WTC11 (cell line): ENCODE measurements at regions not wholly inside any gene's neighbourhood (a gene's known extent, or its start where the extent isn't known, plus 50 kb on each side); places are given as distances from the start of the nearest gene placed in this dataset.

Source experiments
- ATAC-seq: fragments of 200-7000 bp; cut with Tn5 transposase; 2 replicates; pipeline ENCODE4 v1.10.0; 2021; ENCODE audit warnings: mild to moderate bottlenecking, moderate library complexity
- CTCF ChIA-PET: fragments of 300-600 bp; sonication (Branson Sonifier 250); formaldehyde crosslinking; loops from one replicate; lab custom pipeline; 2021; ENCODE audit warnings: antibody characterized with exemption; lab: Charles Lee
- POLR2A ChIA-PET: fragments of 350-600 bp; sonication (Branson Sonifier 250); formaldehyde crosslinking; loops from one replicate; lab custom pipeline; 2021; ENCODE audit warnings: antibody characterized with exemption; lab: Charles Lee
- DNase-seq: peaks from one replicate; pipeline ENCODE4 v3.0.0; 2021; ENCODE audit warnings: low spot score
- H3K27ac Mint-ChIP-seq: 2 replicates; pipeline ENCODE4 v1.8.0; 2021; ENCODE audit warnings: mixed read lengths
- H3K27me3 Mint-ChIP-seq: 2 replicates; pipeline ENCODE4 v1.8.0; 2021; ENCODE audit warnings: low read depth, mild to moderate bottlenecking, moderate library complexity, mixed read lengths
- H3K36me3 Mint-ChIP-seq: 2 replicates; pipeline ENCODE4 v1.8.0; 2021; ENCODE audit warnings: mixed read lengths
- H3K4me1 Mint-ChIP-seq: 2 replicates; pipeline ENCODE4 v1.8.0; 2022; ENCODE audit warnings: mixed read lengths
- H3K4me3 Mint-ChIP-seq: 2 replicates; pipeline ENCODE4 v1.8.0; 2021; ENCODE audit warnings: mild to moderate bottlenecking, moderate library complexity, mixed read lengths
- H3K9me3 Mint-ChIP-seq: 2 replicates; pipeline ENCODE4 v1.8.0; 2021; ENCODE audit warnings: mixed read lengths
- ESRRA ChIP-seq: sonication (generic); formaldehyde crosslinking; IDR thresholded peaks from 2 replicates; pipeline ENCODE4 v1.8.1; 2022; ENCODE audit warnings: mild to moderate bottlenecking, missing genetic modification reagents, borderline replicate concordance
- ETV6 ChIP-seq: sonication (generic); formaldehyde crosslinking; IDR thresholded peaks from 2 replicates; pipeline ENCODE4 v1.8.1; 2022; ENCODE audit warnings: mild to moderate bottlenecking, missing genetic modification reagents
- FOXP1 ChIP-seq: sonication (generic); formaldehyde crosslinking; IDR thresholded peaks from 2 replicates; pipeline ENCODE4 v1.8.0; 2022; ENCODE audit warnings: missing genetic modification reagents, mild to moderate bottlenecking, moderate library complexity, borderline replicate concordance
- HMGA2 ChIP-seq: fragments of 250-450 bp; sonication (Bioruptor Pico); IDR thresholded peaks from 2 replicates; pipeline ENCODE4 v1.4.0; 2021; ENCODE audit warnings: mild to moderate bottlenecking, moderate library complexity
- KAT7 ChIP-seq: sonication (generic); formaldehyde crosslinking; IDR thresholded peaks from 2 replicates; pipeline ENCODE4 v1.8.1; 2023; ENCODE audit warnings: missing genetic modification reagents, mild to moderate bottlenecking, borderline replicate concordance
- MXD4 ChIP-seq: fragments of 250-450 bp; sonication (Bioruptor Pico); IDR thresholded peaks from 2 replicates; pipeline ENCODE4 v1.8.0; 2021; ENCODE audit warnings: mild to moderate bottlenecking, moderate library complexity, borderline replicate concordance
- NFATC4 ChIP-seq: fragments of 250-450 bp; sonication (Bioruptor Pico); IDR thresholded peaks from 2 replicates; pipeline ENCODE4 v1.9.0; 2021; ENCODE audit warnings: mild to moderate bottlenecking
- TP53 ChIP-seq: sonication (generic); formaldehyde crosslinking; IDR thresholded peaks from 2 replicates; pipeline ENCODE4 v1.8.1; 2023; ENCODE audit warnings: mild to moderate bottlenecking, missing genetic modification reagents
- ZNF121 ChIP-seq: sonication (generic); formaldehyde crosslinking; IDR thresholded peaks from 2 replicates; pipeline ENCODE4 v1.8.0; 2023; ENCODE audit warnings: missing genetic modification reagents
- TF ChIP-seq, protein P1 (sequence below): fragments of 200-600 bp; IDR thresholded peaks from 2 replicates; pipeline ENCODE4 v1.8.0; 2022; ENCODE audit warnings: antibody characterized with exemption
- TF ChIP-seq, protein P2 (sequence below): sonication (generic); formaldehyde crosslinking; IDR thresholded peaks from 2 replicates; pipeline ENCODE4 v1.8.1; 2023; ENCODE audit warnings: mild to moderate bottlenecking, missing genetic modification reagents
- TF ChIP-seq, protein P3 (sequence below): sonication (generic); formaldehyde crosslinking; conservative IDR thresholded peaks from 2 replicates; pipeline ENCODE4 v1.8.1; 2022; ENCODE audit warnings: mild to moderate bottlenecking, missing genetic modification reagents
- TF ChIP-seq, protein P4 (sequence below): fragments of 250-450 bp; sonication (Bioruptor Pico); IDR thresholded peaks from 2 replicates; pipeline ENCODE4 v1.9.0; 2021; ENCODE audit warnings: mild to moderate bottlenecking
- TF ChIP-seq, protein P5 (sequence below): sonication (generic); formaldehyde crosslinking; IDR thresholded peaks from 2 replicates; pipeline ENCODE4 v1.8.0; 2023; ENCODE audit warnings: mild to moderate bottlenecking, missing genetic modification reagents
- TF ChIP-seq, protein P6 (sequence below): sonication (generic); formaldehyde crosslinking; IDR thresholded peaks from 2 replicates; pipeline ENCODE4 v1.8.1; 2023; ENCODE audit warnings: mild to moderate bottlenecking, missing genetic modification reagents

DNA sequence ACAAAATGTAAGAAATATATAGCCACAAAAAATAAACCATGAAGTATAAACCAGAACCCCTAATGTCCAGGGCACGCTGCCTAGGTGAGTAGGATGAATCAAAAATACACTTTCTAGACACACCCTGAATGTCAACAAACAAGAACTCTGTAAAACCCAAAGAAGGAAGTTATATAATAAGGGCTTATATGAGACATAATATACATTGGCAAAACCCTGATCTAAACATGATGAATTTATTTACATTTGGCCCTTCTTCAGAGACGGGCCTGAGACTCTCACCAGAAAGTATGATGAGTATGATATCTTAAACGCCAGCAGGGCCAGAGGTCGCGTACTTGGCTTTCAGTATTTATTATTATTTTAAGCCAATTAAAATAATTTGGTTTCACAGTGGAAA is 125.1 kb upstream of the FST start:
- H3K4me3 Mint-ChIP-seq, result no peak overlapping the region
- H3K9me3 Mint-ChIP-seq, result peaks cover 26% of the 10 kb centered on the region
- ATAC-seq, result no peak
- ChIA-PET POLR2A (no interaction called here), CTCF (no interaction called here)
- DNase-seq, result no peak
- H3K4me1 Mint-ChIP-seq, result peaks cover 17% of the 10 kb centered on the region
- H3K36me3 Mint-ChIP-seq, result no peaks in the 10 kb centered on the region
- no peaks in the 10 kb centered on the region; the same call in 1 of the 2 replicates for H3K27me3 Mint-ChIP-seq
- no peak overlapping the region for H3K27ac Mint-ChIP-seq
- TF ChIP-seq FOXP1, result no peak

DNA sequence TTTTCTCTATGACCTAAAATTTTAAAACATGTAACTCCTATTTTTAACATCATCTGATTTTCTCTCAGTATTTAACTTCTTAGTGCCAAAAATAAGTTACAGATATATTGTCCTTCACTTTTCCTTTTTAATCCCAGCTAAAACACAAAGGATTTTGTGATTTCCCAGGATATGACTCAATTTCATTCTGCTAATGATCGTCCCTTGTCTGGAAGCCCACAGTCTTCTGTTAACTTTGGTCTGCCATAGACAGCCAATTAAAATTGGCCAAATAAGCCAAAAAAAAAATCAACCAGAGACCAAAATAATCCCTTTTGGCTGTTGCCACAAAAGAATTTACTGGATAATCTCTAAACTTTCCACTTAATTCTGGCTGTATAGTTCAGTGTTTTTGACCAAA is 124.5 kb upstream of the FST start:
- ChIA-PET CTCF (no interaction called here), POLR2A (no interaction called here)

More for the DNA sequence above, 124.5 kb upstream of the FST start:
- Mint-ChIP-seq H3K27ac (no peak overlapping the region), H3K4me3 (no peak overlapping the region), H3K36me3 (no peaks in the 10 kb centered on the region), H3K4me1 (peaks cover 11% of the 10 kb centered on the region), H3K9me3 (peaks cover 26% of the 10 kb centered on the region), H3K27me3 (no peaks in the 10 kb centered on the region; the same call in 1 of the 2 replicates)
- ATAC-seq, result no peak
- no peak for DNase-seq
- TF ChIP-seq NFATC4 (CRISPR knock-in tag) (no peak), HMGA2 (CRISPR knock-in tag) (no peak), MXD4 (no peak), ZNF121 (CRISPR knock-in tag) (no peak), ESRRA (no peak), ETV6 (CRISPR knock-in tag) (no peak), TP53 (no peak), KAT7 (CRISPR knock-in tag) (no peak)
- TF ChIP-seq, protein P1, sequence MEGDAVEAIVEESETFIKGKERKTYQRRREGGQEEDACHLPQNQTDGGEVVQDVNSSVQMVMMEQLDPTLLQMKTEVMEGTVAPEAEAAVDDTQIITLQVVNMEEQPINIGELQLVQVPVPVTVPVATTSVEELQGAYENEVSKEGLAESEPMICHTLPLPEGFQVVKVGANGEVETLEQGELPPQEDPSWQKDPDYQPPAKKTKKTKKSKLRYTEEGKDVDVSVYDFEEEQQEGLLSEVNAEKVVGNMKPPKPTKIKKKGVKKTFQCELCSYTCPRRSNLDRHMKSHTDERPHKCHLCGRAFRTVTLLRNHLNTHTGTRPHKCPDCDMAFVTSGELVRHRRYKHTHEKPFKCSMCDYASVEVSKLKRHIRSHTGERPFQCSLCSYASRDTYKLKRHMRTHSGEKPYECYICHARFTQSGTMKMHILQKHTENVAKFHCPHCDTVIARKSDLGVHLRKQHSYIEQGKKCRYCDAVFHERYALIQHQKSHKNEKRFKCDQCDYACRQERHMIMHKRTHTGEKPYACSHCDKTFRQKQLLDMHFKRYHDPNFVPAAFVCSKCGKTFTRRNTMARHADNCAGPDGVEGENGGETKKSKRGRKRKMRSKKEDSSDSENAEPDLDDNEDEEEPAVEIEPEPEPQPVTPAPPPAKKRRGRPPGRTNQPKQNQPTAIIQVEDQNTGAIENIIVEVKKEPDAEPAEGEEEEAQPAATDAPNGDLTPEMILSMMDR, result no peak
- TF ChIP-seq, protein P2, sequence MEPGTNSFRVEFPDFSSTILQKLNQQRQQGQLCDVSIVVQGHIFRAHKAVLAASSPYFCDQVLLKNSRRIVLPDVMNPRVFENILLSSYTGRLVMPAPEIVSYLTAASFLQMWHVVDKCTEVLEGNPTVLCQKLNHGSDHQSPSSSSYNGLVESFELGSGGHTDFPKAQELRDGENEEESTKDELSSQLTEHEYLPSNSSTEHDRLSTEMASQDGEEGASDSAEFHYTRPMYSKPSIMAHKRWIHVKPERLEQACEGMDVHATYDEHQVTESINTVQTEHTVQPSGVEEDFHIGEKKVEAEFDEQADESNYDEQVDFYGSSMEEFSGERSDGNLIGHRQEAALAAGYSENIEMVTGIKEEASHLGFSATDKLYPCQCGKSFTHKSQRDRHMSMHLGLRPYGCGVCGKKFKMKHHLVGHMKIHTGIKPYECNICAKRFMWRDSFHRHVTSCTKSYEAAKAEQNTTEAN, result no peak
- TF ChIP-seq, protein P3, sequence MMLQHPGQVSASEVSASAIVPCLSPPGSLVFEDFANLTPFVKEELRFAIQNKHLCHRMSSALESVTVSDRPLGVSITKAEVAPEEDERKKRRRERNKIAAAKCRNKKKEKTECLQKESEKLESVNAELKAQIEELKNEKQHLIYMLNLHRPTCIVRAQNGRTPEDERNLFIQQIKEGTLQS, result no peak
- TF ChIP-seq, protein P4, sequence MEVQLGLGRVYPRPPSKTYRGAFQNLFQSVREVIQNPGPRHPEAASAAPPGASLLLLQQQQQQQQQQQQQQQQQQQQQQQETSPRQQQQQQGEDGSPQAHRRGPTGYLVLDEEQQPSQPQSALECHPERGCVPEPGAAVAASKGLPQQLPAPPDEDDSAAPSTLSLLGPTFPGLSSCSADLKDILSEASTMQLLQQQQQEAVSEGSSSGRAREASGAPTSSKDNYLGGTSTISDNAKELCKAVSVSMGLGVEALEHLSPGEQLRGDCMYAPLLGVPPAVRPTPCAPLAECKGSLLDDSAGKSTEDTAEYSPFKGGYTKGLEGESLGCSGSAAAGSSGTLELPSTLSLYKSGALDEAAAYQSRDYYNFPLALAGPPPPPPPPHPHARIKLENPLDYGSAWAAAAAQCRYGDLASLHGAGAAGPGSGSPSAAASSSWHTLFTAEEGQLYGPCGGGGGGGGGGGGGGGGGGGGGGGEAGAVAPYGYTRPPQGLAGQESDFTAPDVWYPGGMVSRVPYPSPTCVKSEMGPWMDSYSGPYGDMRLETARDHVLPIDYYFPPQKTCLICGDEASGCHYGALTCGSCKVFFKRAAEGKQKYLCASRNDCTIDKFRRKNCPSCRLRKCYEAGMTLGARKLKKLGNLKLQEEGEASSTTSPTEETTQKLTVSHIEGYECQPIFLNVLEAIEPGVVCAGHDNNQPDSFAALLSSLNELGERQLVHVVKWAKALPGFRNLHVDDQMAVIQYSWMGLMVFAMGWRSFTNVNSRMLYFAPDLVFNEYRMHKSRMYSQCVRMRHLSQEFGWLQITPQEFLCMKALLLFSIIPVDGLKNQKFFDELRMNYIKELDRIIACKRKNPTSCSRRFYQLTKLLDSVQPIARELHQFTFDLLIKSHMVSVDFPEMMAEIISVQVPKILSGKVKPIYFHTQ, result no peak
- TF ChIP-seq, protein P5, sequence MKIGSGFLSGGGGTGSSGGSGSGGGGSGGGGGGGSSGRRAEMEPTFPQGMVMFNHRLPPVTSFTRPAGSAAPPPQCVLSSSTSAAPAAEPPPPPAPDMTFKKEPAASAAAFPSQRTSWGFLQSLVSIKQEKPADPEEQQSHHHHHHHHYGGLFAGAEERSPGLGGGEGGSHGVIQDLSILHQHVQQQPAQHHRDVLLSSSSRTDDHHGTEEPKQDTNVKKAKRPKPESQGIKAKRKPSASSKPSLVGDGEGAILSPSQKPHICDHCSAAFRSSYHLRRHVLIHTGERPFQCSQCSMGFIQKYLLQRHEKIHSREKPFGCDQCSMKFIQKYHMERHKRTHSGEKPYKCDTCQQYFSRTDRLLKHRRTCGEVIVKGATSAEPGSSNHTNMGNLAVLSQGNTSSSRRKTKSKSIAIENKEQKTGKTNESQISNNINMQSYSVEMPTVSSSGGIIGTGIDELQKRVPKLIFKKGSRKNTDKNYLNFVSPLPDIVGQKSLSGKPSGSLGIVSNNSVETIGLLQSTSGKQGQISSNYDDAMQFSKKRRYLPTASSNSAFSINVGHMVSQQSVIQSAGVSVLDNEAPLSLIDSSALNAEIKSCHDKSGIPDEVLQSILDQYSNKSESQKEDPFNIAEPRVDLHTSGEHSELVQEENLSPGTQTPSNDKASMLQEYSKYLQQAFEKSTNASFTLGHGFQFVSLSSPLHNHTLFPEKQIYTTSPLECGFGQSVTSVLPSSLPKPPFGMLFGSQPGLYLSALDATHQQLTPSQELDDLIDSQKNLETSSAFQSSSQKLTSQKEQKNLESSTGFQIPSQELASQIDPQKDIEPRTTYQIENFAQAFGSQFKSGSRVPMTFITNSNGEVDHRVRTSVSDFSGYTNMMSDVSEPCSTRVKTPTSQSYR (CRISPR knock-in tag), result no peak
- TF ChIP-seq, protein P6, sequence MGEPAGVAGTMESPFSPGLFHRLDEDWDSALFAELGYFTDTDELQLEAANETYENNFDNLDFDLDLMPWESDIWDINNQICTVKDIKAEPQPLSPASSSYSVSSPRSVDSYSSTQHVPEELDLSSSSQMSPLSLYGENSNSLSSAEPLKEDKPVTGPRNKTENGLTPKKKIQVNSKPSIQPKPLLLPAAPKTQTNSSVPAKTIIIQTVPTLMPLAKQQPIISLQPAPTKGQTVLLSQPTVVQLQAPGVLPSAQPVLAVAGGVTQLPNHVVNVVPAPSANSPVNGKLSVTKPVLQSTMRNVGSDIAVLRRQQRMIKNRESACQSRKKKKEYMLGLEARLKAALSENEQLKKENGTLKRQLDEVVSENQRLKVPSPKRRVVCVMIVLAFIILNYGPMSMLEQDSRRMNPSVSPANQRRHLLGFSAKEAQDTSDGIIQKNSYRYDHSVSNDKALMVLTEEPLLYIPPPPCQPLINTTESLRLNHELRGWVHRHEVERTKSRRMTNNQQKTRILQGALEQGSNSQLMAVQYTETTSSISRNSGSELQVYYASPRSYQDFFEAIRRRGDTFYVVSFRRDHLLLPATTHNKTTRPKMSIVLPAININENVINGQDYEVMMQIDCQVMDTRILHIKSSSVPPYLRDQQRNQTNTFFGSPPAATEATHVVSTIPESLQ (CRISPR knock-in tag), result no peak
